ENCODE measurements at regions not wholly inside any gene's neighbourhood (a gene's known extent, or its start where the extent isn't known, plus 50 kb on each side); places are given as distances from the start of the nearest gene placed in this dataset.

GRCh38 chr6:74199215-74199915 lies 503.4 kb downstream of the CD109 start:
- TF ChIP-seq CTCF (conservative IDR thresholded peaks at IDR 0.05), result no peak
- Mint-ChIP-seq H3K4me3 (no peak overlapping the region), H3K9me3 (no peaks in the 10 kb centered on the region)

GRCh38 chr6:74197310-74197709 lies 501.3 kb downstream of the CD109 start:
- no peak overlapping the region for H3K4me3 Mint-ChIP-seq
- H3K9me3 Mint-ChIP-seq, result no peaks in the 10 kb centered on the region
- DNase-seq (ENCODE audit: extremely low spot score, unreplicated experiment), result no peak
- no peaks in the 10 kb centered on the region for H3K4me1 Mint-ChIP-seq (ENCODE audit: unreplicated experiment)
- no peak for TF ChIP-seq CTCF (conservative IDR thresholded peaks at IDR 0.05)
- H3K36me3 Mint-ChIP-seq, result no peaks in the 10 kb centered on the region
- H3K27ac Mint-ChIP-seq, result no peak overlapping the region
- no peaks in the 10 kb centered on the region for H3K27me3 Mint-ChIP-seq

More at GRCh38 chr6:74199215-74199915, 503.4 kb downstream of the CD109 start:
- no peaks in the 10 kb centered on the region for H3K27me3 Mint-ChIP-seq
- no peak overlapping the region for H3K27ac Mint-ChIP-seq
- no peak for DNase-seq (ENCODE audit: extremely low spot score, unreplicated experiment)
- no peaks in the 10 kb centered on the region for H3K36me3 Mint-ChIP-seq
- H3K4me1 Mint-ChIP-seq (ENCODE audit: unreplicated experiment), result no peaks in the 10 kb centered on the region

GRCh38 chr6:74187811-74188210 lies 491.8 kb downstream of the CD109 start:
- H3K4me1 Mint-ChIP-seq (ENCODE audit: unreplicated experiment), result no peaks in the 10 kb centered on the region
- no peaks in the 10 kb centered on the region for H3K9me3 Mint-ChIP-seq
- H3K27ac Mint-ChIP-seq, result no peak overlapping the region
- DNase-seq (ENCODE audit: extremely low spot score, unreplicated experiment), result no peak
- H3K4me3 Mint-ChIP-seq, result no peak overlapping the region
- no peak for TF ChIP-seq CTCF (conservative IDR thresholded peaks at IDR 0.05)
- no peaks in the 10 kb centered on the region for H3K36me3 Mint-ChIP-seq
- no peaks in the 10 kb centered on the region for H3K27me3 Mint-ChIP-seq

- H3K4me1 Mint-ChIP-seq (ENCODE audit: unreplicated experiment), result no peaks in the 10 kb centered on the region
- no peak overlapping the region for H3K4me3 Mint-ChIP-seq
- DNase-seq (ENCODE audit: extremely low spot score, unreplicated experiment), result no peak
- no peak overlapping the region for H3K27ac Mint-ChIP-seq
- no peaks in the 10 kb centered on the region for H3K36me3 Mint-ChIP-seq
- H3K27me3 Mint-ChIP-seq, result no peaks in the 10 kb centered on the region
- H3K9me3 Mint-ChIP-seq, result no peaks in the 10 kb centered on the region
- no peak for TF ChIP-seq CTCF (conservative IDR thresholded peaks at IDR 0.05)
These were observed 487.0 kb downstream of the CD109 start for GRCh38 chr6:74182992-74183391.

GRCh38 chr6:74181471-74181870 lies 485.5 kb downstream of the CD109 start:
- DNase-seq (ENCODE audit: extremely low spot score, unreplicated experiment), result no peak
- Mint-ChIP-seq H3K27me3 (no peaks in the 10 kb centered on the region), H3K27ac (no peak overlapping the region), H3K4me3 (no peak overlapping the region), H3K9me3 (no peaks in the 10 kb centered on the region), H3K4me1 (ENCODE audit: unreplicated experiment) (no peaks in the 10 kb centered on the region), H3K36me3 (no peaks in the 10 kb centered on the region)
- TF ChIP-seq CTCF (conservative IDR thresholded peaks at IDR 0.05), result no peak

All from type B pancreatic cell (in vitro differentiated cells).